Adipose tissue (tissue), 3 donors: ENCODE measurements at regions not wholly inside any gene's neighbourhood (a gene's known extent, or its start where the extent isn't known, plus 50 kb on each side); places are given as distances from the start of the nearest gene placed in this dataset.

Source experiments
- H3K27ac ChIP-seq: one replicate; pipeline ENCODE4 v1.5.1; 2013; ENCODE audit warnings: low read depth, low read length
- WGBS, 3 donors: extraction: QIAGEN DNeasy Blood & Tissue Kit; methylation state at CpG; one replicate each; pipeline ENCODE4 v1.1.7; 2013; 5-methylcytosine and 5-hydroxymethylcytosine counted together
- donor health status: healthy with polysubstance abuse.
- donor health status: Bipolar disorder and iron deficiency.
- donor health status: healthy.

DNA sequence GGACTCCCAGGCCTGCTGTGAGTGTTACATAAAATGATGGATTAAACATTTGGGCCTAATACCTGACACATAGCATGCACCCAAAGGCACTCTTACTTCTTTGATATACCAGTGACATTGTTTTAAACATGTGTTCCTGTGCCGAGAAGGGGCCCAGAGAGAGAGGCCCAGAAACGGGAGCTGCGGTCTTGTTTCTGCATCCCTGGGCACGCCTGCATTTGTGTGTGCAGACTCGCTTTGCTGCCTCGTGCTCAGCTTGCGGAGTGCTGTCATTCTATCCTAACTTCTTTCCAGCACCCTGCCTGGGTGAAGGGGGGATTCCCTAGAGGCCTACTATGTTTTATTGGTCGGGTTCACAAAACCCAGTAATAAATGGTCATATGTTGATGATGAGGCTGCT is 666.2 kb upstream of the HS6ST1 start:
- WGBS, 3 donors, result 89 to 97% (median 90%) methylated on average over 8 of the region's 8 CpGs
- no peak overlapping the region for H3K27ac ChIP-seq

DNA sequence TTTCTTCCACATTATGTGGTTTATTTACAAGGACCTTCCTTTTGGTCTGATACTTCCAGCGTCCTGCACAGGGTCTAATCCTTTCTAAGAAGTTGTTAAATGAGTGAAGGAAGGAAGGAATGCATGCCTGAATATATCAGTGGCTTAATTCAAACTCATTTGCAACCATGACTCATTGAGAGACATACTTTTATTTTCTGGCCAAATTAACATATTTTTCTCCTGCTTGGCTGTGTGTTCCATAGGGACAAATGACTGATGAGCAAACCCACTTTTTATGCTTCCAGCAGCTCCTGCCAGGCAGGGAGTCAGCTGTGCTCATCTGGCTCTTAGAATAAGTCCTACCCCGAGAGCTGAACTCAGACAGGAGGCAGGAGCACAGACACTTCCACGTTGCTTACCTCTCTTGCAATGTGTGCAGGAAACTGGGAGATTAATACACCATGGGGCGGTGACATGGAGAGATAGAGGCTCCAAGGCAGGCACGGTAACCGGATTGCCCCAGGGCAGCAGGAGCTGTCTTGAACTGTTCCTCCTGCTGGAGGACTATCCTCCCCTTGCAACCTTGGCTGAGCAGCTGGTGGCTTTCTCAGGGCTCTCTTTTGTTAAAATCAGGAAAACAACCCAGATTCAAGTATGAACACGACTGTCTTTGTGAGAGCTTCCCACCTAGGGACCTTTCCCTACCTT is 667.5 kb upstream of the HS6ST1 start:
- no peak overlapping the region for H3K27ac ChIP-seq
- WGBS, 3 donors, result 23 to 35% (median 34%) methylated on average over 7 of the region's 7 CpGs

DNA sequence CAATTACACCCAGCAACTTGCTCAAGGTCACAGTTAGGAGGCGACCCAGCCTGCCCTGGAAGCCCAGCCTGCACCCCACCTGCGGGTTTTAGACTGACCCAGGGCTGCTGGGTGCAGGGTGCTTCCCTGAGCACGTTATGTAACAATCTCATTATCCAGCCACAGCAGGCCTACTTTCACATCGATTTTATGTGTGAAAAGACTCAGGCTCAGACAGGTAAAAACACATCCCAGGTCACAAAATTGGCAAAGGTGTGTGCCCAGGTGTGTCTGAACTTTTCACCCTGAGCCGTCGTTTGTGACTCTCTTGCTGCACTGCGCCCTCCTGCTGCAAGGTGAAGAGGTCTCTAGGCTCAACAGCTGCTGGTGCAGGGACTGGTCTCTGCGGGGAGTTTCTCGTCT is 668.2 kb upstream of the HS6ST1 start:
- WGBS, 3 donors, result 39 to 87% (median 86%) methylated on average over 9 of the region's 9 CpGs
- no peak overlapping the region for H3K27ac ChIP-seq

DNA sequence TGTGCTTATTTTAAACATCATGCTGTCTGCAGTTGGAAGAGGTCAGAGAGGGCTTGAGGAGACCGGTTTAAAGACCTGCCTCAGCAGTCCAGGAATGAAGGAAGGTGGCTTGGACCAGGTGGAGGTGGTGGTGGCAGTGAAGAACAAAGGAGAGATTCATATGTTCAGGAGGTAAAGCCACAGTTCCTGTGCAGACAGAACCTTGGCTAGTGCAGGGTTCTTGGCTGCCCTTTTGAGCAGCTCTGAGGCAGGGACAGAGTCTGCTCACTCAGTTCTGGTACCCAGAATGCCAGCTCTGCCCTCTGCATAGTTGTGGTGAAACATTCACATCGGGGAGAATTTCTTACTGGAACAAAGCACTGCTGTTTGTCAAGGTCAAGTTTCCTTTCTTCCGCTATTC is 669.7 kb upstream of the HS6ST1 start:
- 67 to 83% (median 80%) methylated on average over 3 of the region's 3 CpGs for WGBS, 3 donors
- H3K27ac ChIP-seq, result no peak overlapping the region

GRCh38 chr2:128988967-128989366 is 670.3 kb upstream of the HS6ST1 start:
- H3K27ac ChIP-seq, result no peak overlapping the region
- 87 to 90% (median 89%) methylated on average over 6 of the region's 6 CpGs for WGBS, 3 donors

GRCh38 chr2:128995086-128995485 is 676.4 kb upstream of the HS6ST1 start:
- WGBS, 3 donors, result 96 to 98% (median 97%) methylated on average over 4 of the region's 4 CpGs
- H3K27ac ChIP-seq, result no peak overlapping the region

DNA sequence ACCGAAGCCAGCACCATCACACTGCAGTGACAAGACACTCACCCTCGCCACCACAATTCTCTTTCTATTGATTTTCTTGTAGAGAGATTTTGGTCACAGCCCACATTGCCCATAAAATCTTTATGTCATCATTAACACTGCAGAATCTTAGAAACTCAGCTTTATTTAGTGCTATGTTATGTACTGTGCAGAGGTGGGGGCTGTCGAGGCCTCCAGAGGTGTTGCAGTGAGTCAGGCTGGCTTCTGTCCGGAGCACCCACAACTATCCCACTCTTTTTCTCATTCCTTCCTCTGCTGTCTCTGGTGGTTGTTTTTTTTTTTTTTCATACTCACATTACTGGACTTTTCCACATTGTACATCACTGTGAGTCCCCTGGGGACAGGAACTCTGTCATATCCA is 677.4 kb upstream of the HS6ST1 start:
- 90 to 96% (median 90%) methylated on average over 4 of the region's 4 CpGs for WGBS, 3 donors
- no peak overlapping the region for H3K27ac ChIP-seq

- WGBS, 3 donors, result 79 to 87% (median 80%) methylated on average over 5 of the region's 5 CpGs
- no peak overlapping the region for H3K27ac ChIP-seq
Observed at GRCh38 chr2:128997166-128997866, 678.6 kb upstream of the HS6ST1 start.

- 81 to 100% (median 89%) methylated on average over 4 to 5 of the region's 5 CpGs for WGBS, 3 donors
- H3K27ac ChIP-seq, result no peak overlapping the region
Observed at GRCh38 chr2:129001926-129002325, 683.3 kb upstream of the HS6ST1 start.

- H3K27ac ChIP-seq, result no peak overlapping the region
- 88 to 93% (median 90%) methylated on average over 3 of the region's 3 CpGs for WGBS, 3 donors
Observed at GRCh38 chr2:129002751-129003150, 684.1 kb upstream of the HS6ST1 start.

DNA sequence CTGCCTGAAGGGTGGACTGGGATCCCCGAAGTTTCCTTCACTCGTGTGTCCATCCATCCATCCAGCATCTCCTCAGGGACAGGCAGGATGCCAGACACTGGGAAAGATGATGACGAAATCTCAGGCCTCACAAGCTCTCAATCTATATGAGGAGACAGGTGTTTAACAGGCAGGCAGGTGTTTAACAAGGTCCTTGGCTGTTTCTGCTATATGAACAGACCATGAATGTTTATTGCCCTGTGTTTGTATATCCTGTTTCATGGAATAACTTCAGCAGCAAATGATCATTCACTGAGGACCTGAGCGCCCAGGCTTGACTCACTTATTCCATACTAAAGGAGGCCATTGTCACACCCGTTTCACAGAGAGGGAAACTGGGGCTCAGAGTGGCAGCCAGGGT is 685.8 kb upstream of the HS6ST1 start:
- no peak overlapping the region for H3K27ac ChIP-seq
- 61 to 86% (median 72%) methylated on average over 5 of the region's 5 CpGs for WGBS, 3 donors

GRCh38 chr2:129004940-129005490 is 686.3 kb upstream of the HS6ST1 start:
- no peak overlapping the region for H3K27ac ChIP-seq
- WGBS, 3 donors, result 90 to 97% (median 90%) methylated on average over 4 of the region's 4 CpGs

- 56 to 64% (median 64%) methylated on average over 19 of the region's 19 CpGs for WGBS, 3 donors
Observed at GRCh38 chr2:129006135-129006886, 687.6 kb upstream of the HS6ST1 start.

DNA sequence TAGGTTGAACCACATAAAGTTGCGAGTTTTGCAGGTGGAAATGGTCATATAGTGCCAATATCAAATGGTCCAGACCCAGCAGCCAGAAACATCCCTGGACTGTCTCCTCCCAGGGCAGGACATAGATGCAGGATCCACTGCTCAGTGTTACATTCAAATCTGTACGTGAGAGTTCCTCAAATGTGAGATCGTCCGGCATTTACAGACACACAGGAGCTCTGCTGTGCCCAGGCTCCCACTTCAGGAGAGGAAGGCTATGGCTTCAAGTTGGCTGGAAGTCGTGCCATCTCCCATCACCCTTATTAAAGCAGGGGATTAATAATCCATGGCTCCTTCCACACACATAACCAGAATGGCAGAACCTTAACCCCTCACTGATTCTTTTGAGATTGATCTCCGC is 688.2 kb upstream of the HS6ST1 start:
- no peak overlapping the region for H3K27ac ChIP-seq
- 91 to 94% (median 93%) methylated on average over 6 of the region's 6 CpGs for WGBS, 3 donors

More at GRCh38 chr2:129006135-129006886, 687.6 kb upstream of the HS6ST1 start:
- H3K27ac ChIP-seq, result no peak overlapping the region

DNA sequence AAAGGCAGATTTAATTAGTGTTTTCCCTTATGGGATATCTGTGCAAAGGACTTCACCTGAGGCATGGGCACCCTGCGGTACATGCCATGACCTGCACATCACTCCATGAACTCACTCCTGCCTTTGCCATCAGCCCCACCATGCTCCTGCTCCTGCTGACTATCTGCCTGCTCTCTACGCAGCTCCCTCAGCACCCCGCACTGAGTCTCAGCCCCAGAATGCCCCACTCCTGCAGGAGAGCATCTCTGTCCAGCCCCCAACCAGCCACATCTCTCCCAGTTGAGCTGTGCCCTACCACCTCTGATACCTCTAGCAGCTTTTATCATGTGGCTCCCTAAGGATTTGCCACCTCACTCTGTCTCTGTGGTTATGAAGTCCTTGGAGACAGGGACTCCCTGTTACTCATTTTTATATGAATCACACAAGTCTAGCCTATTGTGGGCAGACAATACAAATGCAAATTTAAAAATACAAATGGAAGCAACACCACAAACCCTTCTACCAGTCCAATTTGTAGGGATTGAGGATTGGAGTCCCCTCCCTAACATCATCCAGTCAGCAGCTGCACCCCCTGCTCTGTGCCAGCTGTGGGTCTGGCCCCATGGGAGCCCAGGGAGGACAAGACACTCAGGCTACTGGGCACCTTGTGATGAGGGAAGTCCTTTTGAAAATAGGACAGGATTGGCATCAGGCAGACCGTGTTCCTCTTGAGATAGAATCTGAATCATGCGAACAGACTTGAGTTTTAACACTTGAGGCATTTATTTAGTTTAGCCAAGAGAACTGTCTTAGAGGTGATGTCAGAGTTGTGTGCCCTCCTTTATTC is 689.6 kb upstream of the HS6ST1 start:
- no peak overlapping the region for H3K27ac ChIP-seq
- WGBS, 3 donors, result 87 to 93% (median 88%) methylated on average over 5 of the region's 5 CpGs

GRCh38 chr2:129008881-129009554 is 690.4 kb upstream of the HS6ST1 start:
- WGBS, 3 donors, result 87 to 89% (median 89%) methylated on average over 12 of the region's 12 CpGs

DNA sequence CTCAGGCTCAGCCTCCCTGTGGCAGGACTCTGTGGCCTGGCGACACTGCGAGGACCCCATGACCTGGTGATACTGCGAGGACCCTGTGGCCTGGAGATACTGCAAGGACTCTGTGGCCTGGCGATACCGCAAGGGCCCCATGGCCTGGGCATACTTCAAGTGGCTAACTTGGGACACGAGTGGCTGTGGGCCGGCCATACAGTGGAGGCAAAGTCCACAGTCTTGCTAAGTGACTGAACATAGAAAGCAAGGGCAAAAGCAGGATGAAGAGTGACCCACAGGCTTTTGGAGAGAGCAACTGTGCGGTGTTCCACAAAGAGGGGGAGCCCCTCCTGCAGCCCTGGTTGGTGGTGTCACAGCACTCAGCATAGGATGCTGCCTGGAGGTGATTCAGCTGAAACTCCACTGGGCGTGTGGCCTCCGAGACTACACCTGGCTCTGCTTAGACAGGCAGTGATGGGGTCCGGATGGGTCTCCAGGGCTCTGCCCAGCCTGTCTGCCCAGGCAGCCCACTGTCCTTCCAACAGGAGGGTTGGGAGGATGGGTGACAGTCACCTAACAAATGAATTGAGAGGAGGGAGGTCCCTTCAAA is 691.0 kb upstream of the HS6ST1 start:
- WGBS, 3 donors, result 91 to 95% (median 94%) methylated on average over 11 of the region's 11 CpGs
- H3K27ac ChIP-seq, result no peak overlapping the region

More at GRCh38 chr2:129008881-129009554, 690.4 kb upstream of the HS6ST1 start:
- no peak overlapping the region for H3K27ac ChIP-seq
